ENCODE measurements at regions not wholly inside any gene's neighbourhood (a gene's known extent, or its start where the extent isn't known, plus 50 kb on each side); places are given as distances from the start of the nearest gene placed in this dataset.
"Not testable (repeated sequence)": the region's sequence is repeated elsewhere in the genome, so short reads cannot be mapped to it uniquely, and the experiment has no call there.

DNA sequence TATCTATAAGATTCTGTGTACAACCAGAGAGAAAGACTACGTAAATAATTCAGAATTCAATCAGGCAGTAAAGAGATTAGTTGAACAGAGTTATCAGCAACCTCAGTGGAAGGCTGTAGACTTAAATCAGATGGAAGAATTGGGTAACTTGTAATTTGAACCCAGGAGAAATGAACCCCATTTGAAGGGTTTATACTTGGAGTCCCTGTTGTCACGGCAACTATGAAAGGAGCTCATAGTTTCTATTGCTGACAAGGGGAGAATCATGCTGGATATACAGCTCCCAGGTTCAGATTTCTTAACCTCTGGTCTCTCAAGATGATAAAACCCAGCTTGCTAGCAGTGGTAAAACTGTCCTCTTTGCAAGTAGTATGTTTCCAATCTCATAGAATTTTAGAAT lies 54.4 kb upstream of the BMP4 start:
- DNase-seq (ENCODE audit: insufficient read length, low spot score) (no peak), FAIRE-seq (no peak)

GRCh38 chr14:54023027-54023426 lies 66.4 kb upstream of the BMP4 start:
- no peak for FAIRE-seq

DNA sequence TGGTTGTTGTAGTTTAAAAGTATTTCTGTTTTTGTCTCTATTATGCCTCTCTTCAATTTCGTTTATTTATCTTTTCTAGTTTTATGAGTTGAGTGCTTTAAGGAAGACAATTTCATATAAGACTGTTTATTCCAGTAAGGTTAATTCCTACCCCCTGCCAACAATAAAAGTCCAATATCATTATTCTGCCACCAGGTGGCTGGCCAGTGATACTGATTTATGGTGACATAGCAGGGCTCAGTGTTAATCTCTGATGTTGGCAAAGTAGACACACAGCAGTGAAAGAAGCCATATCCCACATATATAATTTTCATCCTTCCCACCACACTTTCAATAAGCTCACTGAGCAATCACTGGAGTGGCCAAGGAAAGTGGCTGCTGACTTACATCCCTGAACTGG lies 69.0 kb upstream of the BMP4 start:
- FAIRE-seq (peak; percentile 73), DNase-seq (ENCODE audit: insufficient read length, low spot score) (peak; percentile 48)

More at GRCh38 chr14:54023027-54023426, 66.4 kb upstream of the BMP4 start:
- no peak for DNase-seq (ENCODE audit: insufficient read length, low spot score)

DNA sequence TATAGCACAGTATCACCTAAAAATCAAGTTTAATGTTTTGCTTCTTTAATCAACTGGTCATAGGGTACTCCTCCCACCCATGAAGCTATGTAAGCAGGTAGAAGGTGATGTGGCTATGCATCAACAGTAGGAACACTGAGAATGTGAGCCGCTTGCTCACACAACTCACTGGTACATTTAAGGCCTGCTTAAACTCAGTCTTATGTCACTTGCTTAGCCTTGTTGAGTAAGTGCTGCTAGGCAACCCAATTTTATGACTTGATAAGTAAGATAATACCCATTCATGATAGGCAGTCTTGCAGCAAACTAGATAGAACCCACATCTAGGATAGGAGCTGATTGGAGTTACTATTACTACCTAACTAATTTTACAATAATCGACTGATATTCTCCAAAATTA lies 70.0 kb upstream of the BMP4 start:
- DNase-seq (ENCODE audit: insufficient read length, low spot score) (no peak), FAIRE-seq (peak; percentile 83)

DNA sequence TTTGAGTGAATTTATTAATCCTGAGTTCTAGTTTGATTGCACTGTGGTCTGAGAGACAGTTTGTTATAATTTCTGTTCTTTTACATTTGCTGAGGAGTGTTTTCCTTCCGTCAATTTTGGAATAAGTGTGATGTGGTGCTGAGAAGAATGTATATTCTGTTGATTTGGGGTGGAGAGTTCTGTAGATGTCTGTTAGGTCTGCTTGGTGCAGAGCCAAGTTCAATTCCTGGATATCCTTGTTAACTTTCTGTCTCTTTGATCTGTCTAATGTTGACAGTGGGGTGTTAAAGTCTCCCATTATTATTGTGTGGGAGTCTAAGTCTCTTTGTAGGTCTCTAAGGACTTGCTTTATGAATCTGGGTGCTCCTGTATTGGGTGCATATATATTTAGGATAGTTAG lies 74.4 kb upstream of the BMP4 start:
- not testable (repeated sequence) for FAIRE-seq; DNase-seq (ENCODE audit: insufficient read length, low spot score)

GRCh38 chr14:54033285-54033684 lies 76.7 kb upstream of the BMP4 start:
- not testable (repeated sequence) for FAIRE-seq; DNase-seq (ENCODE audit: insufficient read length, low spot score)

- FAIRE-seq (no peak), DNase-seq (ENCODE audit: insufficient read length, low spot score) (no peak)
Observed at GRCh38 chr14:54038724-54039123, 82.1 kb upstream of the BMP4 start.

- DNase-seq (ENCODE audit: insufficient read length, low spot score) (no peak), FAIRE-seq (no peak)
Observed at GRCh38 chr14:54039311-54039710, 82.7 kb upstream of the BMP4 start.

DNA sequence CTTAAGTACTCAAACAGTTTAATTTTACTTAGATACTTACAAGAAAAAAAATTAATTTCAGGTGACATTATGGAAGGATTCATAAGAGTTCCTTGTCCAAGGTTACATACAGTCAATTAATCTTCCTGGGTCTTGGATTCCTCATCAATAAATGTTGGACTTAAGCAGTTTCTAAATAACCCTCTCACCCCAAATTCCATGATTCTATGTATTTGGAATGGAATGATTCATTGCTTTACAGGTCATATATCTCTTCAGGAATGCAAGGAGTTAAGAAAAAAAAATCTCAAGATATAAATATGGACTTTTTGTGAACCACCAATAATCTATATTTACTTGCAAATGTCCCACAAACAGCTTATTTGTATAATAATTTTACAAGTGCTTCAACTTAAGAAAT lies 84.2 kb upstream of the BMP4 start:
- no peak for FAIRE-seq
- DNase-seq (ENCODE audit: insufficient read length, low spot score): peak; percentile 23

DNA sequence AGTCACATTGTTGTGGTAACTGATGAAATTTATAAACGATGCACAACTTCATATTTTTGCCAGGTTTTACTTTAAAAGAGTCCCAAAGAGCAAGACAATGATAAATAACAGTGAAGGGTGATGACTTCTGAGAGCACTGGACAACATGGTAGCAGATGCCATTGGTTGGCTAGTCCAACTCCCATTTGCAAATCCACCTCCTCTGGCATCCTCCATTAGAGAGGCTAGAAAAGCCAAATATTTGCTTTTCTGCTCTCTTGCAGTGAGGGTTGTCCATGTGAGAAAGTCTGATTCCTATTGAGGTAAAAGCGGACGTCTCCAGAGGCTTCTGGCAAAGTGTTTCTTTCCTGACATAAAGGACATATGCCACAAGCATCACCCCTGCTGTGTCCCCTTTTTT lies 89.6 kb upstream of the BMP4 start:
- FAIRE-seq: no peak

DNA sequence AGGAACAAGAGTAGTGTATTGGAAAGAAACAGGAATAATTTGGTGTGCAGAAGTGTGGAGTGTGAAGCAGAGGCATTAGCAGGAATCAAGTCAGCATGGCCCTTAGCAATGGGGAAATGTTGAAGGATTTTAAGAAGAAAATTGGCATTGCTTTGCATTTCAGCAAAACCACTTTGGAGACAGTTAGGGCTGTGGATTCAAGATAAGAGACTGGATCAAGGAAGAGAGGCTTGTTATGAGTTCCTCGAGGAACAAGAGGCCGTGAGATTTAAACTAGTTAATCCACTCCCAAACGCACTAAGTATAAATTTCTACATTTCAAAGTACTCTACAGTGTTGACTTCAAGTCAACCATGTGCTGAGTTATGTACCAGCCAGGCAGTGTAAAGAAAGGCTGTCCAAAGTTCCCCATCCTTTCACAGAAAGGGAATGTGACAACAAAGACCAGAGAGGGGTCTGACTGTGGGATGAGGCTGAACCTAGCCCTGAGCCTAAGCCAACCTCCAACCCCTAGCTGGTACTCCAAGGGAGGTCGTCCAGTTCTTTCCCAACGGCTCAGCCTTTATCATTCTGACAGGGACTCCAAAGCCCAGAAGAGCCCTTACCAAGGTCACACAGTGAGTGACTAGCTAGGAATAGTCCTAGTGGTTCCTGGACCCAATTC lies 91.2 kb upstream of the BMP4 start:
- DNase-seq (ENCODE audit: insufficient read length, low spot score): no peak
- no peak for FAIRE-seq

More for the DNA sequence above, 89.6 kb upstream of the BMP4 start:
- DNase-seq (ENCODE audit: insufficient read length, low spot score): no peak

GRCh38 chr14:54048311-54048710 lies 91.7 kb upstream of the BMP4 start:
- DNase-seq (ENCODE audit: insufficient read length, low spot score) (no peak), FAIRE-seq (no peak)

DNA sequence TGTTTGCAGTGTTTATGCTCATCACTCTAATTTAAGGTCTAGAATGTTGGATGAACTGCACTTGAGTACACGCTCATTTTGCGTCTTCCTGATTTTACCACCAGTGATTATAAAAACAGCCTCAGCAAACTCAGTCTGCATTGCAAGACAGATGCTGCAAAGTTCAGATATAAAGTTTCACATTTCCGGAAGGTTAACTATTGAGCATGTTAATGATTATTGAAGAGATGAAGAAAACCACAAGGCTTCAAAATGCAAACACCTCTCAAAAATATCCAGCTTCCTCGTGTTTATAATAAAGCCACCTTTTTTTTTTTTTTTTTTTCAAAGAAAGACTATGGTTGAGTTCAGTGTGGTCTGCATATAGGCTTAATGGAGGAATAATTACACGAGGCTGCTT lies 92.1 kb upstream of the BMP4 start:
- DNase-seq (ENCODE audit: insufficient read length, low spot score) (no peak), FAIRE-seq (no peak)

DNA sequence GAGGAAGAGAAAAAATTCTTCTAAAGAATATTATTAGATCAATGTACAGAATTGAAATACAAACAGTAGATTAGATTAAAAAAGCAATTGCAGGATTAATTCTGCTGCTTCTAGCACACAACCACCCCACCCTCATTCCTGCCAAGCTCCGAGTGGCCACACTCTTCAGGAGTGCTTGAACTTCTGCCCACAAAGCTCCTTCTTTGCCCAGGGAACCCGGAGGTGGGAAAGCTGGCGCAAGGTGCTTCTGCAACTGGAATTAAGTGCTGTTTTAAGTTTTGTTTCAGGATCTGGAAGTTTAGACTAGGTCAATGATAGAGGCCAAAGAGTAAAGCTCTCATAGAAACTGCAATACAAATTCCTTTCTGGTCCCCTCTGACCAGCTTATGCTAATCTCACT lies 94.1 kb upstream of the BMP4 start:
- DNase-seq (ENCODE audit: insufficient read length, low spot score) (no peak), FAIRE-seq (no peak)

GRCh38 chr14:54052696-54053385 lies 96.2 kb upstream of the BMP4 start:
- no peak for DNase-seq (ENCODE audit: insufficient read length, low spot score)
- FAIRE-seq: no peak

GRCh38 chr14:54053386-54053745 lies 96.7 kb upstream of the BMP4 start:
- no peak for FAIRE-seq
- no peak for DNase-seq (ENCODE audit: insufficient read length, low spot score)

DNA sequence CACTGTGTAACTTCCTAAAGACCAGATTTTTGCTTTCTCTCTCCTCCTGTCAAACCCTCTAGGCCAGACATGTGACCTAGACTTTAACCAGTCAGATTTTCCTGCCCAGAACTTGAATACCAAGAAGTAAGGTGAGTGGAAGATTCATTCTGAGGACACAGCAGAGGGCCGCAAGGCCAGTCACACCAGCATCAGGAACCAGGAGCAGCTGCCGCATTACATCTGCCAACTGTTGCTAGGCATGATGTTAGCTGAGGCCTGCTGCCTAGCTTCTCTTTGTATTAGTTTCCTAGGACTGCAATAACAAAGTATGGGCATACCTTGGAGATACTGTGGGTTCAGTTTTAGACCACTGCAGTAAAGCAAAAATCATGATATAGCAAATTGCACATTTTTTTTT lies 101.9 kb upstream of the BMP4 start:
- no peak for DNase-seq (ENCODE audit: insufficient read length, low spot score)

DNA sequence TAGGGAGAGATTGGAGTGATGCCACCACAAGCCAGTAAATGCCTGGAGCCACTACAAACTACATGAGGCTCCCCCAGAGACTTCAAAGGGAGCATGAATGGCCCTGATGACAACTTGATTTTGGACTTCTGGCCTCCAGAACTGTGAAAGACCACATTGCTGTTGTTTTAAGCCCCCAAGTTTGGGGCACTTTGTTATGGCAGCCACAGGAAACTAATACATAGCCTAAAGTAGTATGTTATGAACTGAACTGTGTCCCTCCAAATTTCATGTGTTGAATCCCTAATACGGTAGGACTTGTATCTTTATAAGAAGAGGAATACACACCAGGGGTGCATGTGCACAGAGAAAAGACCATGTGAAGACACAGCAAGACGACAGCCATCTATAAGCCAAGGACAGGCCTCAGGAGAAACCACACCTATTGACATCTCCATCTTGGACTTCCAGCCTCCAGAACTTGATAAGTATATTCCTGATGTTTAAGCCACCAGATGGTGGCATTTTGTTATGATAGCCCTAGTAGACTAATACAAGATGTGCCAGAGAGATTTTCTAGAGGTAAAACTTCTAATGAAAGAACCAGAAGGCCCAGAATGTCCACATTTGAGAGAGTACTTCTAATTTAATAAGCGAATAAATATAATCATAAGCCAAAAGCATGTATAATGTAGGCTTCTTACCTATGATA lies 127.1 kb upstream of the BMP4 start:
- no peak for FAIRE-seq
- DNase-seq (ENCODE audit: insufficient read length, low spot score): no peak

More for the DNA sequence above, 101.9 kb upstream of the BMP4 start:
- no peak for FAIRE-seq

- DNase-seq (ENCODE audit: insufficient read length, low spot score): no peak
- no peak for FAIRE-seq
Observed at GRCh38 chr14:54085232-54085761, 128.7 kb upstream of the BMP4 start.

- FAIRE-seq: no peak
Observed at GRCh38 chr14:54085841-54086240, 129.2 kb upstream of the BMP4 start.

DNA sequence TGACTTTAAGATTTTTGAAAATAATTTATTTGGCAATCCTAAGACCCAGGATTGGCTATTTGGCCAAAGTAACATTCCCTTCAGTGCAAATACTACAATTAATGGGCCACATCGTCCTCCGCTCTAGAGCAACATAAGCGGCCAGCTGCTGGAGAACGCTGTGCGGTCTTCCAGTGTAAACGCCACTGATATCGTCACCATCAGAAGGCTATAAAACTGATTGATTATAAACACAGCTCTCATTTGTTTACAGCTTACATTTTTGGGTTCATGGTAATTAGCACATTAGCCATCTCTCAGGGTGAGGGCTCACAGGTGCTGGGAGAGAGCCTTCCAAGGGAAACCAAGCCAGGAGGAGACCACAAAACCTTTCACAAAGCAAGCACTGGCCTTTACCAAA lies 130.1 kb upstream of the BMP4 start:
- DNase-seq (ENCODE audit: insufficient read length, low spot score) (no peak), FAIRE-seq (no peak)

More at GRCh38 chr14:54085841-54086240, 129.2 kb upstream of the BMP4 start:
- no peak for DNase-seq (ENCODE audit: insufficient read length, low spot score)

- no peak for FAIRE-seq
Observed at GRCh38 chr14:54087376-54087775, 130.8 kb upstream of the BMP4 start.

More at GRCh38 chr14:54087376-54087775, 130.8 kb upstream of the BMP4 start:
- no peak for DNase-seq (ENCODE audit: insufficient read length, low spot score)

All from HTR-8/SVneo (cell line).